Head of caudate nucleus (tissue), 42 donors: ENCODE measurements at regions not wholly inside any gene's neighbourhood (a gene's known extent, or its start where the extent isn't known, plus 50 kb on each side); places are given as distances from the start of the nearest gene placed in this dataset.
"Not testable (repeated sequence)": the region's sequence is repeated elsewhere in the genome, so short reads cannot be mapped to it uniquely, and the experiment has no call there.

Experiments
- DNase-seq, 42 donors: peaks; one replicate each; pipeline versions ENCODE4 v3.0.0 to v3.0.0-alpha.2; 2020 to 2021; ENCODE audit warnings: mixed read lengths in 7 of 42
- intact Hi-C: fragments of 100-400 bp; cut with DNase I; formaldehyde crosslinking; loops from one replicate; pipeline ENCODE4 v1.15.0; 2022

- DNase-seq, result no peak
- intact Hi-C loops, result no loop called here
Measured at GRCh38 chr7:8314566-8314965, 52.6 kb upstream of the ICA1 start.

- intact Hi-C loops, result no loop called here
- no peak for DNase-seq
Measured at GRCh38 chr7:8319115-8319514, 57.1 kb upstream of the ICA1 start.

- DNase-seq, result no peak
- intact Hi-C loops, result no loop called here
Measured at GRCh38 chr7:8320174-8320573, 58.2 kb upstream of the ICA1 start.

GRCh38 chr7:8321312-8321711 is 59.3 kb upstream of the ICA1 start:
- intact Hi-C loops, result no loop called here
- no peak for DNase-seq

GRCh38 chr7:8322667-8323066 is 60.7 kb upstream of the ICA1 start:
- intact Hi-C loops, result no loop called here
- no peak for DNase-seq

GRCh38 chr7:8325067-8325466 is 63.1 kb upstream of the ICA1 start:
- no peak for DNase-seq
- intact Hi-C loops, result no loop called here

GRCh38 chr7:8327199-8327598 is 65.2 kb upstream of the ICA1 start:
- intact Hi-C loops, result no loop called here
- no peak for DNase-seq

GRCh38 chr7:8338206-8338605 is 76.2 kb upstream of the ICA1 start:
- intact Hi-C loops, result no loop called here
- DNase-seq, result no peak

- peak in 8 of 42 donors; percentile 2 to 34 (median 8) for DNase-seq
- intact Hi-C loops, result no loop called here
Measured at GRCh38 chr7:8343556-8343955, 81.6 kb upstream of the ICA1 start.

GRCh38 chr7:8347395-8347794 is 85.4 kb upstream of the ICA1 start:
- intact Hi-C loops, DNase-seq: not testable (repeated sequence)

- DNase-seq, result not testable (repeated sequence)
Measured at GRCh38 chr7:8351654-8352053, 81.8 kb upstream of the NXPH1 start.

GRCh38 chr7:8353991-8354390 is 79.4 kb upstream of the NXPH1 start:
- intact Hi-C loops, result no loop called here

More at GRCh38 chr7:8351654-8352053, 81.8 kb upstream of the NXPH1 start:
- intact Hi-C loops, result not testable (repeated sequence)

GRCh38 chr7:8354503-8354902 is 78.9 kb upstream of the NXPH1 start:
- no peak for DNase-seq
- intact Hi-C loops, result no loop called here

More at GRCh38 chr7:8353991-8354390, 79.4 kb upstream of the NXPH1 start:
- no peak for DNase-seq

- DNase-seq, result no peak
- intact Hi-C loops, result no loop called here
Measured at GRCh38 chr7:8356071-8356470, 77.3 kb upstream of the NXPH1 start.

- intact Hi-C loops, result no loop called here
Measured at GRCh38 chr7:8357536-8357935, 75.9 kb upstream of the NXPH1 start.

GRCh38 chr7:8360564-8361153 is 72.8 kb upstream of the NXPH1 start:
- intact Hi-C loops, result no loop called here
- DNase-seq, result peak in 3 of 42 donors; percentile 10 to 20 (median 11)

More at GRCh38 chr7:8357536-8357935, 75.9 kb upstream of the NXPH1 start:
- no peak for DNase-seq

GRCh38 chr7:8362723-8363369 is 70.6 kb upstream of the NXPH1 start:
- intact Hi-C loops, result no loop called here
- DNase-seq, result no peak

GRCh38 chr7:8363407-8364015 is 69.9 kb upstream of the NXPH1 start:
- DNase-seq, result no peak
- intact Hi-C loops, result no loop called here

- DNase-seq, result peak in 12 of 42 donors; percentile 10 to 64 (median 34)
- intact Hi-C loops, result no loop called here
Measured at GRCh38 chr7:8365499-8366110, 67.8 kb upstream of the NXPH1 start.

GRCh38 chr7:8368007-8368406 is 65.4 kb upstream of the NXPH1 start:
- intact Hi-C loops, DNase-seq: not testable (repeated sequence)
